SK-N-SH (cell line): ENCODE measurements at regions not wholly inside any gene's neighbourhood (a gene's known extent, or its start where the extent isn't known, plus 50 kb on each side); places are given as distances from the start of the nearest gene placed in this dataset.

Source experiments
- CTCF ChIA-PET: fragments of 300-600, 350-600 bp; formaldehyde crosslinking; extraction: SDS; loops from one replicate; lab custom pipeline; 2021; lab: Yijun Ruan, JAX
- POLR2A ChIA-PET: fragments of 350-600 bp; sonication (Branson Sonifier 250); formaldehyde crosslinking; extraction: SDS; loops from one replicate; lab custom pipeline; 2020; ENCODE audit warnings: antibody characterized with exemption, inconsistent platforms; lab: Yijun Ruan, JAX
- DNase-seq: peaks from one replicate; pipeline ENCODE4 v3.0.0; 2012
- H2AFZ ChIP-seq: fragments of 200-600 bp; sonication (generic); 2 replicates; pipeline ENCODE4 v1.8.1; 2016; ENCODE audit warnings: antibody characterized with exemption, mild to moderate bottlenecking, low read depth
- H3F3A ChIP-seq: fragments of 200-600 bp; sonication (generic); replicated peaks from 2 replicates; pipeline ENCODE3; 2016; ENCODE audit warnings: antibody characterized with exemption, mild to moderate bottlenecking; ENCODE audit not compliant: insufficient read depth
- H3K27ac ChIP-seq, 2 experiments: fragments of 200-500 bp in 1 of 2; fragments of 200-600 bp in 1 of 2; sonication (Bioruptor generic) in 1 of 2; sonication (generic), shearing (Covaris generic) in 1 of 2; 2 replicates each; pipeline versions ENCODE4 v1.5.1 to v1.6.1; 2014 to 2016; ENCODE audit warnings: low read depth in 2 of 2, inconsistent platforms in 1 of 2, low read length in 1 of 2, mild to moderate bottlenecking in 1 of 2, mixed read lengths in 1 of 2
- H3K27me3 ChIP-seq: fragments of 200-600 bp; sonication (generic), shearing (Covaris generic); 2 replicates; pipeline ENCODE4 v1.6.1; 2016; ENCODE audit warnings: mixed run types; ENCODE audit not compliant: insufficient read depth
- H3K36me3 ChIP-seq, 2 experiments: fragments of 200-500 bp in 1 of 2; fragments of 200-600 bp in 1 of 2; sonication (Bioruptor generic) in 1 of 2; sonication (generic) in 1 of 2; replicated peaks in 1 of 2; 2 replicates each; pipeline versions ENCODE3 to v1.5.1; 2014 to 2016; ENCODE audit warnings: low read length in 1 of 2, mild to moderate bottlenecking in 1 of 2; ENCODE audit not compliant: insufficient read depth in 2 of 2, control insufficient read depth in 1 of 2
- H3K4me1 ChIP-seq, 2 experiments: fragments of 200-500 bp in 1 of 2; fragments of 200-600 bp in 1 of 2; sonication (Bioruptor generic) in 1 of 2; sonication (generic), shearing (Covaris generic) in 1 of 2; 2 replicates each; pipeline versions ENCODE4 v1.5.1 to v1.6.1; 2014 to 2016; ENCODE audit warnings: low read depth in 1 of 2, low read length in 1 of 2, mixed run types in 1 of 2; ENCODE audit not compliant: insufficient read depth in 2 of 2, control insufficient read depth in 1 of 2
- H3K4me2 ChIP-seq: fragments of 200-600 bp; sonication (generic), shearing (Covaris generic); 2 replicates; pipeline ENCODE4 v1.6.1; 2017; ENCODE audit warnings: mixed run types
- H3K4me3 ChIP-seq, 2 experiments: fragments of 200-500 bp in 1 of 2; fragments of 200-600 bp in 1 of 2; sonication (Bioruptor generic) in 1 of 2; sonication (generic), shearing (Covaris generic) in 1 of 2; 2 replicates each; pipeline versions ENCODE4 v1.5.1 to v1.8.1; 2014 to 2016; ENCODE audit warnings: low read depth in 2 of 2, inconsistent platforms in 1 of 2, low read length in 1 of 2, mild to moderate bottlenecking in 1 of 2, mixed read lengths in 1 of 2, moderate library complexity in 1 of 2
- H3K79me2 ChIP-seq: fragments of 200-600 bp; sonication (generic); 2 replicates; pipeline ENCODE4 v1.8.1; 2017; ENCODE audit warnings: mild to moderate bottlenecking; ENCODE audit not compliant: insufficient read depth
- H3K9ac ChIP-seq: fragments of 200-600 bp; sonication (generic); 2 replicates; pipeline ENCODE4 v1.6.1; 2017; ENCODE audit warnings: mixed run types
- H3K9me2 ChIP-seq: fragments of 200-600 bp; sonication (generic); 2 replicates; pipeline ENCODE4 v1.6.1; 2017; ENCODE audit warnings: mixed run types
- H3K9me3 ChIP-seq: fragments of 200-600 bp; sonication (generic); 2 replicates; pipeline ENCODE4 v1.6.1; 2017; ENCODE audit warnings: mixed run types, mild to moderate bottlenecking, moderate library complexity
- H4K20me1 ChIP-seq: fragments of 200-600 bp; sonication (generic); 2 replicates; pipeline ENCODE4 v1.6.1; 2017; ENCODE audit warnings: mild to moderate bottlenecking, mixed run types; ENCODE audit not compliant: insufficient read depth
- CHD2 ChIP-seq: fragments of 150-350 bp; IDR thresholded peaks from 2 replicates; pipeline ENCODE4 v1.6.1; 2018; ENCODE audit warnings: low read length; ENCODE audit not compliant: partially characterized antibody
- EP300 ChIP-seq, 2 experiments: IDR thresholded peaks; 2 replicates each; pipeline versions ENCODE4 v1.4.0 to v1.6.1; 2012; ENCODE audit warnings: borderline replicate concordance in 1 of 2, low read depth in 1 of 2, low read length in 1 of 2
- FOSL2 ChIP-seq: IDR thresholded peaks from 2 replicates; pipeline ENCODE4 v1.4.0; 2012; ENCODE audit warnings: low read depth, mild to moderate bottlenecking, moderate library complexity, borderline replicate concordance
- FOXM1 ChIP-seq: IDR thresholded peaks from 2 replicates; pipeline ENCODE4 v1.4.0; 2012; ENCODE audit warnings: low read depth, mild to moderate bottlenecking
- GABPA ChIP-seq: IDR thresholded peaks from 2 replicates; pipeline ENCODE4 v1.4.0; 2012; ENCODE audit warnings: low read depth, mild to moderate bottlenecking
- GATA2 ChIP-seq: sonication (generic); formaldehyde crosslinking; IDR thresholded peaks from 2 replicates; pipeline ENCODE4 v1.5.0; 2020; ENCODE audit warnings: mild to moderate bottlenecking, missing genetic modification reagents
- MEF2A ChIP-seq: IDR thresholded peaks from 2 replicates; pipeline ENCODE4 v1.4.0; 2012; ENCODE audit warnings: low read depth, borderline replicate concordance
- NRF1 ChIP-seq: IDR thresholded peaks from 2 replicates; pipeline ENCODE4 v1.6.1; 2012; ENCODE audit warnings: low read depth, mild to moderate bottlenecking, low read length
- SIN3A ChIP-seq: IDR thresholded peaks from 2 replicates; pipeline ENCODE4 v1.6.1; 2012; ENCODE audit warnings: low read depth, mild to moderate bottlenecking, low read length, moderate library complexity, borderline replicate concordance
- SMC3 ChIP-seq: IDR thresholded peaks from 2 replicates; pipeline ENCODE4 v1.6.1; 2012; ENCODE audit warnings: low read depth, low read length, improper control_type of control experiment
- TAF1 ChIP-seq: IDR thresholded peaks from 2 replicates; pipeline ENCODE4 v1.6.1; 2012; ENCODE audit warnings: low read depth, mild to moderate bottlenecking, low read length, moderate library complexity, borderline replicate concordance
- TCF12 ChIP-seq: IDR thresholded peaks from 2 replicates; pipeline ENCODE4 v1.4.0; 2012
- TEAD4 ChIP-seq: IDR thresholded peaks from 2 replicates; pipeline ENCODE4 v1.4.0; 2012; ENCODE audit warnings: mild to moderate bottlenecking, borderline replicate concordance; ENCODE audit not compliant: insufficient read depth
- WGBS: methylation state at CpG from one replicate; pipeline ENCODE4 v1.1.6; 2017; ENCODE audit warnings: low lambda C conversion rate; 5-methylcytosine and 5-hydroxymethylcytosine counted together
- TF ChIP-seq, protein P1 (sequence below): IDR thresholded peaks from 2 replicates; pipeline ENCODE4 v1.6.1; 2012; ENCODE audit warnings: mild to moderate bottlenecking, low read depth, low read length, moderate library complexity
- TF ChIP-seq, protein P2 (sequence below): IDR thresholded peaks from 2 replicates; pipeline ENCODE4; 2012

DNA sequence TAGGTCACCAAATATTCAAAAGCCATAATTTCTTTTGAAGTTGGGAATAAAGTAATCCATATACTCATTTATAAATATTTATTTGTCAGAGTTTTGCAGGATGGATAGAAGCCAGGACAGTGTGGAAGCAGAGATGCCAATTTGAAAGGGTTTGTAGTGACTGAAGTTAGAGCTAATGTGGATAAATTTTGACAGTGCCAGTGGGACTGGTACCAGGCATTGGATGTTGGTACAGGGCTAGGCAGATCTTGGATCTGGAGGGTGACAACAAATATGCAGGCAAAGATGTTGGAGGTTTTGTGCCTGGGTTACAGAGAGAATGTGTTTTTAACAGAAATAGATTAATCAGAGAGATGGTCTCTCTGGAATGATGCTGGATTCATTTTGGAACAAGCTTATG lies 135.6 kb downstream of the DMRTA1 start:
- Histone ChIP-seq H3K79me2 (no peaks in the 10 kb centered on the region), H3K36me3 (no peaks in the 10 kb centered on the region), H3F3A (no peaks in the 10 kb centered on the region), H3K9ac (no peak overlapping the region), H3K9me2 (no peaks in the 10 kb centered on the region), H3K9me3 (no peaks in the 10 kb centered on the region), H3K4me3 (no peak overlapping the region), H2AFZ (no peak overlapping the region), H3K4me1 (no peaks in the 10 kb centered on the region), H3K27me3 (no peaks in the 10 kb centered on the region), H4K20me1 (no peaks in the 10 kb centered on the region), H3K27ac (no peak overlapping the region), H3K4me2 (no peak overlapping the region)
- TF ChIP-seq TEAD4 = no peak
- no peak for TF ChIP-seq GABPA
- no peak for TF ChIP-seq GATA2 (CRISPR knock-in tag)
- TF ChIP-seq TCF12 = no peak
- TF ChIP-seq, protein P1, sequence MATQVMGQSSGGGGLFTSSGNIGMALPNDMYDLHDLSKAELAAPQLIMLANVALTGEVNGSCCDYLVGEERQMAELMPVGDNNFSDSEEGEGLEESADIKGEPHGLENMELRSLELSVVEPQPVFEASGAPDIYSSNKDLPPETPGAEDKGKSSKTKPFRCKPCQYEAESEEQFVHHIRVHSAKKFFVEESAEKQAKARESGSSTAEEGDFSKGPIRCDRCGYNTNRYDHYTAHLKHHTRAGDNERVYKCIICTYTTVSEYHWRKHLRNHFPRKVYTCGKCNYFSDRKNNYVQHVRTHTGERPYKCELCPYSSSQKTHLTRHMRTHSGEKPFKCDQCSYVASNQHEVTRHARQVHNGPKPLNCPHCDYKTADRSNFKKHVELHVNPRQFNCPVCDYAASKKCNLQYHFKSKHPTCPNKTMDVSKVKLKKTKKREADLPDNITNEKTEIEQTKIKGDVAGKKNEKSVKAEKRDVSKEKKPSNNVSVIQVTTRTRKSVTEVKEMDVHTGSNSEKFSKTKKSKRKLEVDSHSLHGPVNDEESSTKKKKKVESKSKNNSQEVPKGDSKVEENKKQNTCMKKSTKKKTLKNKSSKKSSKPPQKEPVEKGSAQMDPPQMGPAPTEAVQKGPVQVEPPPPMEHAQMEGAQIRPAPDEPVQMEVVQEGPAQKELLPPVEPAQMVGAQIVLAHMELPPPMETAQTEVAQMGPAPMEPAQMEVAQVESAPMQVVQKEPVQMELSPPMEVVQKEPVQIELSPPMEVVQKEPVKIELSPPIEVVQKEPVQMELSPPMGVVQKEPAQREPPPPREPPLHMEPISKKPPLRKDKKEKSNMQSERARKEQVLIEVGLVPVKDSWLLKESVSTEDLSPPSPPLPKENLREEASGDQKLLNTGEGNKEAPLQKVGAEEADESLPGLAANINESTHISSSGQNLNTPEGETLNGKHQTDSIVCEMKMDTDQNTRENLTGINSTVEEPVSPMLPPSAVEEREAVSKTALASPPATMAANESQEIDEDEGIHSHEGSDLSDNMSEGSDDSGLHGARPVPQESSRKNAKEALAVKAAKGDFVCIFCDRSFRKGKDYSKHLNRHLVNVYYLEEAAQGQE = no peak
- TF ChIP-seq SIN3A = no peak
- no peak for TF ChIP-seq EP300 (IDR thresholded peaks at IDR 0.05; ENCODE audit: borderline replicate concordance in 1 of 2, low read depth in 1 of 2, low read length in 1 of 2)
- TF ChIP-seq TAF1 = no peak
- TF ChIP-seq CHD2 = no peak
- TF ChIP-seq, protein P2, sequence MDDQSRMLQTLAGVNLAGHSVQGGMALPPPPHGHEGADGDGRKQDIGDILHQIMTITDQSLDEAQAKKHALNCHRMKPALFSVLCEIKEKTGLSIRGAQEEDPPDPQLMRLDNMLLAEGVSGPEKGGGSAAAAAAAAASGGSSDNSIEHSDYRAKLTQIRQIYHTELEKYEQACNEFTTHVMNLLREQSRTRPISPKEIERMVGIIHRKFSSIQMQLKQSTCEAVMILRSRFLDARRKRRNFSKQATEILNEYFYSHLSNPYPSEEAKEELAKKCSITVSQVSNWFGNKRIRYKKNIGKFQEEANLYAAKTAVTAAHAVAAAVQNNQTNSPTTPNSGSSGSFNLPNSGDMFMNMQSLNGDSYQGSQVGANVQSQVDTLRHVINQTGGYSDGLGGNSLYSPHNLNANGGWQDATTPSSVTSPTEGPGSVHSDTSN = no peak
- ChIA-PET POLR2A (no interaction called here), CTCF (interaction anchor here (1.2 kb wide), 1 partner anchor 22 kb away, joined by 3 read pairs; no protein-coding TSS in a partner anchor)
- DNase-seq = no peak

DNA sequence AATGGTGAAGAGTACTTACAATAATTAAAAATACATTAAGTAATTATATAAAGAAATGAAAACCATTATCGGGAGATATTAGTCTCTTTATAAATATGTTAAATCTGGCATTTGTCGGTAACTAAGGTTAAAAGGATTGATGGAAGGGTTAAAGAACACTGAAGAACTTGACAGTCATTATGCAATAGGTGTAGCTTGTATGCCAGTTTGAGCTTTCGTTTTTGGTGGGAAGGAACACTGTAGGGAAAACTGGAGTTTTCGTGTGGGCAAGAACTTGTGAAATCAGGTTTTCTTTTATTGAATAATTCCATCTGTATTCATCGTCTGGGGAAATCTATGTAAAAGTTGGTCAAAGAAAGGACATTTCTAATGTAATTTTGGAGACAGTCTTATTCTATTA lies 142.3 kb downstream of the DMRTA1 start:
- Histone ChIP-seq H3K4me2 (no peak overlapping the region), H2AFZ (no peak overlapping the region), H3K4me1 (no peaks in the 10 kb centered on the region), H4K20me1 (no peaks in the 10 kb centered on the region), H3K9me3 (no peaks in the 10 kb centered on the region), H3F3A (no peaks in the 10 kb centered on the region), H3K27ac (no peak overlapping the region), H3K79me2 (no peaks in the 10 kb centered on the region), H3K4me3 (no peak overlapping the region), H3K9me2 (no peaks in the 10 kb centered on the region), H3K27me3 (no peaks in the 10 kb centered on the region), H3K9ac (no peak overlapping the region), H3K36me3 (no peaks in the 10 kb centered on the region)
- DNase-seq = no peak
- whole genome bisulfite sequencing = 12% methylated on average over 5 of the region's 5 CpGs
- ChIA-PET POLR2A (no interaction called here), CTCF (no interaction called here)
- TF ChIP-seq FOXM1 (no peak), SMC3 (no peak), TCF12 (no peak), CHD2 (no peak), FOSL2 (no peak), NRF1 (no peak), MEF2A (no peak), TEAD4 (no peak), GABPA (no peak)
- TF ChIP-seq, protein P2 = no peak
- TF ChIP-seq, protein P1 = no peak
